ENCODE measurements at regions not wholly inside any gene's neighbourhood (a gene's known extent, or its start where the extent isn't known, plus 50 kb on each side); places are given as distances from the start of the nearest gene placed in this dataset.
"Not testable (repeated sequence)": the region's sequence is repeated elsewhere in the genome, so short reads cannot be mapped to it uniquely, and the experiment has no call there.

DNA sequence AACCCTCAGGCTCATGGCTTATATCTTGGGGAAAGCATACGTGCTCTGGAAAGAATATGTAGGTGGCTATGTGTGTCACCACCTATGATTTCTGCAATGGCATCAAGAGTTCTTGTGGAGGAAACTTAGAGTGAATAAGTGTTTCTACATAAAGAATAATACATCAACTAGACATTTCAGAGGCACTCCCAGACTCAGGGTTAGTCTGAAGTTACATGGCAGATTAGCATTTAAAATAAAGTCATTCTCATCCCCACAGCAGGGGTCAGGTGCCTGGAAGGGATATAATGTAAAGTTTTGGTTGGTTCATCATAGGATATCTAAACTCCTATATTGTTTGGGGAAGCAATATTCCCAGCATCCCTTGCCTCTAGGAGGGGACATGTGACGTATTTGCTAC, 182.1 kb downstream of the PCTP start:
- Mint-ChIP-seq H3K27me3 (peaks cover 2% of the 10 kb centered on the region), H3K36me3 (ENCODE audit: low read depth) (no peaks in the 10 kb centered on the region), H3K27ac (no peak overlapping the region), H3K4me1 (no peaks in the 10 kb centered on the region), H3K4me3 (no peak overlapping the region), H3K9me3 (no peaks in the 10 kb centered on the region)
- DNase-seq, result no peak
- intact Hi-C loops (cut with micrococcal nuclease), result no loop called here

DNA sequence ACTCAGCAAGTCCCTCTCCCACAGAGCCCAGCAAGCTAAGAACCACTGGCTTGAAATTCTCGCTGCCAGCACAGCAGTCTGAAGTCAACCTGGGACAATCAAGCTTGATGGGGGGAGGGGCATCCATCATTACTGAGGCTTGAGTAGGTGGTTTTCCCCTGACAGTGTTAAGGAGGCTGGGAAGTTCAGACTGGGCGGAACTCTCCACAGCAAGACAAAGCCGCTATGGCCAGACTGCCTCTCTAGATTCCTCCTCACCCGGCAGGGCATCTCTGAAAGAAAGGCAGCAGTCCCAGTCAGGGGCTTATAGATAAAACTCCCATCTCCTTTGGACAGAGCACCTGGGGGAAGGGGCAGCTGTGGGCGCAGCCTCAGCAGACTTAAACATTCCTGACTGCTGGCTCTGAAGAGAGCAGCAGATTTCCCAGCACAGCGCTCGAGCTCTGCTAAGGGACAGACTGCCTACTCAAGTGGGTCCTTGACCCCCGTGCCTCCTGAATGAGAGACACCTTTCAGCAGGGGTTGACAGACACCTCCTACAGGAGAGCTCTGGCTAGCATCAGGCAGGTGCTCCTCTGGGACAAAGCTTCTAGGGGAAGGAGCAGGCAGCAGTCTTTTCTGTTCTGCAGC, 188.4 kb downstream of the PCTP start:
- DNase-seq; intact Hi-C loops (cut with micrococcal nuclease); H3K4me1 Mint-ChIP-seq; H3K36me3 Mint-ChIP-seq (ENCODE audit: low read depth); H3K27ac Mint-ChIP-seq; H3K4me3 Mint-ChIP-seq; H3K27me3 Mint-ChIP-seq: not testable (repeated sequence)
- peaks cover 11% of the 10 kb centered on the region for H3K9me3 Mint-ChIP-seq

DNA sequence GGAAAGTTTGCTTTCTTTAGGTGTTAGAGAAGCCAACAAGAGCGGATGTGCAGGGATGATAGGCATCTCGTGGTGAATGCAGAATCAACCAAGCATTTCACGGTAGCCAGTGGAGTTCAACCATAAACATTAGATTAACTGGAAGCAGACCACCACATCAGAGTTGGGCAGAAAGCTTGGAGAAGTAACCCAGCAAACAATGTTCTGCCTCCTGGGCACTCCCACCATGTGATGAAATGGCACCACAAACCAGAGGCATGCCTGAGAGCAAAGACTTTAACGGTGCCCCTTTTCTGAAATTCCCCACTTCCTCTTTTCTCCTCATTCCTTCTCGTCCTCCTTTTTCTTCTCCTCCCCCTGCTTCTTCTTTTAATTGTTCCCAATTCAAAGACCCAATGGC, 193.5 kb upstream of the ANKFN1 start:
- Mint-ChIP-seq H3K4me3 (no peak overlapping the region), H3K9me3 (no peaks in the 10 kb centered on the region), H3K4me1 (no peaks in the 10 kb centered on the region), H3K27me3 (peaks cover 6% of the 10 kb centered on the region), H3K27ac (no peak overlapping the region), H3K36me3 (ENCODE audit: low read depth) (no peaks in the 10 kb centered on the region)
- no peak for DNase-seq
- intact Hi-C loops (cut with micrococcal nuclease), result no loop called here

DNA sequence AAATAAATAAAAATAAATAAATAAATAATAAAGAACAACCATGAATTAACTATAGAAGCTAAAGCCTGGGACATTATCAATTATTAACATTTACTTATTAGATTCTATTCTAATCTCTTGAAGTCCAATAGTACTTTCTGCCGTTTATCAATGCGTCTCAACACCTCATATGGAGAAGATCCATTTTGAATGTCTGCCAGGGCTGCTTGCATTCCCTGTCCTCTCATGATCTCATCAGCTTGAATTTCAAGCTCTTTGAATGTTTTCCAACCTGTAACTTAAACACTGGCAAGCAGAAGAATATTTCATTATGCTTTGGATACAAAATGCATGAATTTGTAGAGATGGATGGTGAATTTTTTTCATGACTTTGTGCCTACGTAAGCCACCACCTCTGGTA, 191.9 kb upstream of the ANKFN1 start:
- Mint-ChIP-seq H3K4me1 (no peaks in the 10 kb centered on the region), H3K36me3 (ENCODE audit: low read depth) (no peaks in the 10 kb centered on the region), H3K4me3 (no peak overlapping the region), H3K27ac (no peak overlapping the region), H3K9me3 (no peaks in the 10 kb centered on the region), H3K27me3 (peaks cover 6% of the 10 kb centered on the region)
- no peak for DNase-seq
- intact Hi-C loops (cut with micrococcal nuclease), result no loop called here

DNA sequence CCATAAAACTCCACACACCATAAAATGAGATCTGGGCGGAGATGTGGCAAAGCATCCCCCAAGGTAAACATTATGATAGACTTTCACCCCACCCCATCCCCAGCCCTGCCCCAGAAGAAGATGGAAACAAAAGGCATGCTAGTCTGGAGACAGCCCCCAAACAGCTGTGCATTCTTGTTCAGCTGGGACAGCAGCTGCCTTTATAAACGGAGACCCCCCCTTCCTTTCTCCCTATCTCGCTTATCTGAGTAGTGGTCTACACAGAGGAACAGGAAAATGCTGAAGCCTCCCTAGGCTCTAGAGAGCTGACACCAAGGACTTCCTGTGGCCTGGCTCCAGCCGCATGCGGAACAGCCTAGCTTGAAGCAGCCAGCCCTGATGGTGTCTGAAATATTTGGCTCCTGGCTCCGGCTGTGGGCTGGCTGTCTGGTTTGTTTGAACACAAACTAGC, 190.3 kb upstream of the ANKFN1 start:
- DNase-seq, result no peak
- Mint-ChIP-seq H3K36me3 (ENCODE audit: low read depth) (no peaks in the 10 kb centered on the region), H3K4me1 (no peaks in the 10 kb centered on the region), H3K27me3 (peaks cover 6% of the 10 kb centered on the region), H3K4me3 (no peak overlapping the region), H3K9me3 (no peaks in the 10 kb centered on the region), H3K27ac (no peak overlapping the region)
- intact Hi-C loops (cut with micrococcal nuclease), result no loop called here

DNA sequence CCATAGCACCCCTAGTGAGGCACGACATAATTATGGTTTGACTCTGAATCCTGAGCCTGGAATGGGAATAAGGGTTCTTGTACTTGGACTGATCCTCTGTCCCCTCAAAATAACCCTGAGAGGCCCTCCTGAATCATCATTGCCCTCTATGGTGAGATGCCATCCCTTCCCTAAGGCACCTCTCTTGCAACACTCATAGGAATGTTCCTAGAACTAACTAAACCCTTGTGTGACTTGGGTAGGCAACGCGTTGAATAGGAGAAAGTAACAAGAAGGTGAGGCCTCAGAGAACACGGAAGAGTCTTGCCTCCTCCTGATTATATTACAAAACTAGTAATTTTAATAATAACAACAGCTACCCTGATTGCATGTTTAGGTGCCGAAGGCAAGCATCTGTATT, 189.1 kb upstream of the ANKFN1 start:
- DNase-seq, result no peak
- intact Hi-C loops (cut with micrococcal nuclease), result no loop called here
- Mint-ChIP-seq H3K4me3 (no peak overlapping the region), H3K9me3 (no peaks in the 10 kb centered on the region), H3K27ac (no peak overlapping the region), H3K4me1 (no peaks in the 10 kb centered on the region), H3K36me3 (ENCODE audit: low read depth) (no peaks in the 10 kb centered on the region), H3K27me3 (peaks cover 5% of the 10 kb centered on the region)

DNA sequence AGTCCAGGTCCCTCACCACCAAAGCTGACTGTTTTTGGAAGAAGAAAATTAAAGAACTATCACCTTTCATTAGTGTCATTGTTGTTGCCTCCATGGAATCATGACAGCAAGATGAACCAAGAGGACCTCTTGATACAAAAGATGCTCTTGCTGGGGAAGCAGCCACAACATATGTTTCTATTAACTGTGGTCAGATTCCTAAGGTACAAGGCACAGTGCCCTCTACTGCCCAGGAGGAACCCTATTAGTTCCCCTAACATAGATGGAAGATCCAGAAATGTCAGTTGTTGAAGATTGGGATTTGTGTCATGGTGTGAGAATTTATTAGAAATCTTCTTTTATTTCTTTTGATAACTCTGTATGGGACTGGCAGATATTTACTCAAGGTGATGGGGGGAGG, 188.2 kb upstream of the ANKFN1 start:
- Mint-ChIP-seq H3K36me3 (ENCODE audit: low read depth) (no peaks in the 10 kb centered on the region), H3K27ac (no peak overlapping the region), H3K9me3 (no peaks in the 10 kb centered on the region), H3K27me3 (peaks cover 5% of the 10 kb centered on the region), H3K4me1 (no peaks in the 10 kb centered on the region), H3K4me3 (no peak overlapping the region)
- intact Hi-C loops (cut with micrococcal nuclease), result no loop called here
- DNase-seq, result no peak

DNA sequence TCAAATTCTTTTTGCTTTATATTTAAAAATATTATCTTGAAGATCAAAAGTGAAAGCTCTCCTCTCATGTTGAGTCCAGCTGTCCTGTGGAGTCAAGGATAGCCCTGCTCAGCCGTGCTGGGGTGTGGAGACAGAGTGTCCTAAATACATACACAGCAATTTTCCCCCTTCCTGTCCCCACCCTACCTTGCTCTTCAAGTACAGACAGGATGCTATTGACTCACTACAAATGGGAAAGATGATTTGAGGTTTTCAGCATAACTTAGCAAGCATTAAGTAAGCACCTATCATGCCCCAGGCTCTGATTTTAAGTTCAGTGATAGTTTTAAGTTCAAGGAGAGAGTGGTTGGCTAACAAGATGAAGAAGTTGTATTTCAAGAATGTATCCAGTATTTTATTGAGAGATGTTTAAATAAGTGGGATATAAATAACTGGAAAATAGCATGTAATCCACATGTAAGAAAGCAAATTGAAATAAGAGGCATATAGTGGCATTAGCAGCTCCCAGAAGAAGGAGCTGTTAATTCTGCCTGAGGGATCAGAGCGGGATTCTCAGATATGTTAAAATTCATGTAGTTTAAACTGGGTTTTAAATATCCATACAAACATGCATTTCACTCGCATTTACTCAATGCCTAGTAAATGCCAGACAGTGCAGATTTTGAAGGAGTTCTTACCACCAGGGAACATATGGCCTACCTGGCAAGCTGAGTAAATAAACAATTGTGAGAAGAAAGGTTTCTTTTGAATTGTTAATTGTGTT, 183.5 kb upstream of the ANKFN1 start:
- H3K9me3 Mint-ChIP-seq, result no peaks in the 10 kb centered on the region
- no peak for DNase-seq
- intact Hi-C loops (cut with micrococcal nuclease), result no loop called here
- no peaks in the 10 kb centered on the region for H3K4me1 Mint-ChIP-seq
- H3K27me3 Mint-ChIP-seq, result no peaks in the 10 kb centered on the region
- H3K27ac Mint-ChIP-seq, result no peak overlapping the region
- H3K36me3 Mint-ChIP-seq (ENCODE audit: low read depth), result no peaks in the 10 kb centered on the region
- no peak overlapping the region for H3K4me3 Mint-ChIP-seq

DNA sequence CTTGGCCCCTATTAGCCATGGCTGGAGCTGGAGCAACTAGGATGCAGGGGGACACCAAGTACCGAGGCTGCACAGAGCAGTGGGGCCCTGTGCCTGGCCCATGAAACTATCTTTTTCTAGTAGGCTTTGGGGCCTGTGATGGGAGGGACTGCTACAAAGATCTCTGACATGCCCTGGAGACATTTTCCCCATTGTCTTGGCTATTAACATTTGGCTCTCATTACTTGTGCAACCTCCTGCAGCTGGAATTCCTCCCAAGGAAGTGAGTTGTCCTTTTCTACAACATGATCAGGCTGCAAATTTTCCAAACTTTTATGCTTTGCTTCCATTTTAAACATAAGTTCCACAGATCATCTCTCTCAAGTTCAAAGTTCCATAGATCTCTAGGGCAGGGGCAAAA, 174.7 kb upstream of the ANKFN1 start:
- intact Hi-C loops (cut with micrococcal nuclease), result no loop called here

DNA sequence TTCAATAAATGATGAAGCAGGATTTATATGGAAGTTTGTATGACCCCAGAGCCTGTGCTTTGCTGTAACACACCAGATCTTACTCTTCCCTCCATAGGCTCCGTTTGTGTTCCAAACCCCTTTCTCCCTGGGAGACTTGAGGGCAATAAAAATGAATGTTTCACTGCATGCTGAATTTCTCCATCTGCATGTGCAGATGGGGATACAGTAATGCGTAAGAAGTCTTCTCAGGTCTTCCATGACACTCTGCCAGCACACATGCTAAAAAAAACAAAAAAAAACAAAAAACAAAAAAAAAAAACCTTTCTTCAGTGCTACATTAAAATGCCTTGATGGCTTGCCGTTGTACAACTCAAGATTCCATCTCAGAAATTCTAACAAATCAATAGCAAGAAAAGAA, 170.2 kb upstream of the ANKFN1 start:
- Mint-ChIP-seq H3K36me3 (ENCODE audit: low read depth) (no peaks in the 10 kb centered on the region), H3K27me3 (no peaks in the 10 kb centered on the region), H3K4me3 (no peak overlapping the region), H3K27ac (no peak overlapping the region), H3K4me1 (no peaks in the 10 kb centered on the region), H3K9me3 (no peaks in the 10 kb centered on the region)
- DNase-seq, result no peak
- intact Hi-C loops (cut with micrococcal nuclease), result no loop called here

More for the DNA sequence above, 174.7 kb upstream of the ANKFN1 start:
- Mint-ChIP-seq H3K27ac (no peak overlapping the region), H3K4me1 (no peaks in the 10 kb centered on the region), H3K9me3 (no peaks in the 10 kb centered on the region), H3K4me3 (no peak overlapping the region), H3K27me3 (no peaks in the 10 kb centered on the region), H3K36me3 (ENCODE audit: low read depth) (no peaks in the 10 kb centered on the region)
- no peak for DNase-seq

DNA sequence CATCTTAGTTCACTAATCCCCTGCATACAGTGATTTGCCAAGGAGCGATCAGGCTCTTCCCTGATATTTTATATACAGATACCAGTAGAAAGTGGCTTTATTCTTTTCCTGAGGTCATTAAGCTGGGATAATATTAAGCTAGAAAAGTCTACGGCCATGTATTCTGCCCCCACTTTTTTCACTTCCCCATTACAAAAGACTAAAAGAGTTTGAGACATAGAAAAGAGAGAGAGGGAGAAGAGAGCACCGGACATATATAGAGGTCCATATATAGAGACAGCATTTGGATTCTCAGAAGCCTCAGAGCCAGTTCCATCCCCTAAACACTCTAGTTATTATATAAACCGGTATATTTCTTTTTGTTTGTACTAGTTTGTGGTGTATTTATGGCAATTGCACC, 166.5 kb upstream of the ANKFN1 start:
- intact Hi-C loops (cut with micrococcal nuclease), result no loop called here
- H3K27ac Mint-ChIP-seq, result no peak overlapping the region
- no peak overlapping the region for H3K4me3 Mint-ChIP-seq
- no peaks in the 10 kb centered on the region for H3K9me3 Mint-ChIP-seq
- H3K36me3 Mint-ChIP-seq (ENCODE audit: low read depth), result no peaks in the 10 kb centered on the region
- no peaks in the 10 kb centered on the region for H3K4me1 Mint-ChIP-seq
- peak; percentile 1 for DNase-seq
- H3K27me3 Mint-ChIP-seq, result no peaks in the 10 kb centered on the region

DNA sequence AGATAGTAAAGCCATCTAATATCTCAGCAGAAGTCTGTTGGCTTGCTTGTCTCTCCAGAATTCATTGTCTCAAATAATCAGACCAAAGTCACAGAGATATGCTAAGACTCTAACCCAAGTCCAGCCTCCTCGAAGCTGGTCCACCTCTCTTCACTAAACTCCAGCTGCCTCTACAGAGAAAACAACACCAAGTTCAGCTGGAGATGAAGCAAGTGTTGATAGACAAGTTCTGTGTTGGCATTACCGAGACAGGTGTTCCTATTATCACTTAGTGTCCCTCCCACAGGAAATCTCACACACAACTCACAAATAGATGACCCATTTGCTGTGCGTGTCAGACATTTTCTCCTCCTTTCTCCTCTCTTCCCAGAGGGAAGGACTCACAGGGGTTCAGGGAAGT, 164.4 kb upstream of the ANKFN1 start:
- no peaks in the 10 kb centered on the region for H3K4me1 Mint-ChIP-seq
- no peak overlapping the region for H3K4me3 Mint-ChIP-seq
- intact Hi-C loops (cut with micrococcal nuclease), result no loop called here
- no peaks in the 10 kb centered on the region for H3K27me3 Mint-ChIP-seq
- peaks cover 3% of the 10 kb centered on the region for H3K9me3 Mint-ChIP-seq
- no peaks in the 10 kb centered on the region for H3K36me3 Mint-ChIP-seq (ENCODE audit: low read depth)
- no peak for DNase-seq
- no peak overlapping the region for H3K27ac Mint-ChIP-seq

DNA sequence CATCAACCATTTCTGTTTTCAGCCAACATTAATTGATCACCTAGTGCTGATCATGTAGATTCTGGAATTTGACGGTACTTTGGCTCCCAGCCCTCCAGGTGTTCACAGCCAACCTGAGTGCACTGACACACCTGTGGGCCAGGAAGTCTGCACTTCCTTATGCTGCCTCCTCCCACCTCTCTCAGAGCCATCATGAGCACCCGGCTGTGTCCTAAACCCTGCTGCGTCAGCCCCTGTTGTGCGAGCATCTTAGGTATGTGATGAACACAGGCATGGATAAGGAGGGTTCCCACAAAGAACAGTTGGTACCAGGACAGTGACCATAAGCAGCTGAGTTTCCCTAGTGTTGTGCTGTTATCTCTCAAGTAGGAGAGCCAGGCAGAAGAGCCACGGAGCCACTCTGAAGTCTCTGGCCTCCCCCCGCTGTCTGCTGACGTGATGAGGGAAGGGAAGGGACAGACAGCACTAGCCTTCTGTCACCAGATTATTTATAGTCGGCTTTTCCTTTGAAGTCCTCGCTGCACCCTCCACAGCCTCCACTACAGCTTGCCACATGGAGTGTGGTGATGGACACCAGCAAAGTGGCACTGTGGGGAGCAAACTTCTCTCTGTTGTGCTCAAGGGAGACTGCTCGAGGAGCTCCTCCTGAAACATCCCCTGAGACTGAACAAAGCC, 162.8 kb upstream of the ANKFN1 start:
- Mint-ChIP-seq H3K36me3 (ENCODE audit: low read depth) (no peaks in the 10 kb centered on the region), H3K9me3 (peaks cover 9% of the 10 kb centered on the region), H3K4me1 (no peaks in the 10 kb centered on the region), H3K27ac (no peak overlapping the region), H3K4me3 (no peak overlapping the region), H3K27me3 (no peaks in the 10 kb centered on the region)
- intact Hi-C loops (cut with micrococcal nuclease), result no loop called here
- DNase-seq, result peak; percentile 23

DNA sequence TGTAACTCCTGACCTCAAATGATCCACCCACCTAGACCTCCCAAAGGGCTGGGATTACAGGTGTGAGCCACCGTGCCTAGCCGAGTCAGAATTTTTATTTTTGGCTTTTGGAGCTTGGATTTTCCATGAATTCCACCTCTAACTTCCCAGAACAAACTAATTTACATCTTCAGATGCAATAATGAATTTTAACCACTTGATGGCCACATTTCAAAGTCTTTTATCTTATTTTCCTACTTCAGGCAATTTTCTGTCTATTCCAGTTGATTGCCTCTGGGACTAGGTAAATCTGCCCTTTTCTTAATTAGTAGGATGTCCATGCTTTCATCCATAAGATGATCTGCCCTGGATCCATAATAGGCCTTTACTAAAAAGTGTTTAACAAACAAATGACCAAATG, 156.4 kb upstream of the ANKFN1 start:
- no peak for DNase-seq
- intact Hi-C loops (cut with micrococcal nuclease), result no loop called here
- no peak overlapping the region for H3K4me3 Mint-ChIP-seq
- H3K36me3 Mint-ChIP-seq (ENCODE audit: low read depth), result no peaks in the 10 kb centered on the region
- peaks cover 9% of the 10 kb centered on the region for H3K9me3 Mint-ChIP-seq
- no peaks in the 10 kb centered on the region for H3K27me3 Mint-ChIP-seq
- H3K27ac Mint-ChIP-seq, result no peak overlapping the region
- H3K4me1 Mint-ChIP-seq, result no peaks in the 10 kb centered on the region

Measured in activated CD4-positive, alpha-beta T cell treated with anti-CD3 and anti-CD28 coated beads, Interleukin-2, amount 10 ng/mL, durations not matched to agents 24 days and 14 days (primary cell).